Prostate gland (tissue), 2 donors: ENCODE measurements at regions not wholly inside any gene's neighbourhood (a gene's known extent, or its start where the extent isn't known, plus 50 kb on each side); places are given as distances from the start of the nearest gene placed in this dataset.

Experiments used
- DNase-seq: peaks from one replicate; pipeline ENCODE4 v3.0.0-alpha.2; 2019; ENCODE audit warnings: low spot score
- H3K27ac ChIP-seq, 2 donors: fragments of 200-600 bp; sonication (generic); 2 replicates each; pipeline ENCODE4 v1.5.1; 2017 to 2019
- H3K27me3 ChIP-seq: fragments of 200-600 bp; sonication (generic); replicated peaks from 2 replicates; pipeline ENCODE4 v1.5.1; 2019; ENCODE audit not compliant: insufficient read depth
- H3K36me3 ChIP-seq, 2 donors: fragments of 200-600 bp; sonication (generic); 1 replicate in 1 of 2; 2 replicates in 1 of 2; pipeline versions ENCODE4 v1.5.1 to v1.8.1; 2017 to 2019
- H3K4me1 ChIP-seq: fragments of 200-600 bp; sonication (generic); replicated peaks from 2 replicates; pipeline ENCODE4 v1.5.1; 2019
- H3K4me3 ChIP-seq, 2 donors: fragments of 200-600 bp; sonication (generic); 2 replicates each; pipeline ENCODE4 v1.5.1; 2017 to 2019
- H3K9me3 ChIP-seq: fragments of 200-600 bp; sonication (generic); 2 replicates; pipeline ENCODE4 v1.5.1; 2017
- CTCF ChIP-seq, 4 experiments: fragments of 200-600 bp in 2 of 4; fragments of 450-650 bp in 2 of 4; sonication (generic) in 2 of 4; IDR thresholded peaks; 1 replicate in 3 of 4; 2 replicates in 1 of 4; pipeline ENCODE4 v1.5.1; 2016 to 2019; ENCODE audit warnings: antibody characterized with exemption in 4 of 4, mild to moderate bottlenecking in 2 of 4, moderate library complexity in 2 of 4
- POLR2A ChIP-seq: fragments of 450-650 bp; IDR thresholded peaks from one replicate; pipeline ENCODE4 v1.6.1; 2016; ENCODE audit warnings: antibody characterized with exemption, mild to moderate bottlenecking
- POLR2AphosphoS5 ChIP-seq: sonication (generic); formaldehyde crosslinking; IDR thresholded peaks from one replicate; pipeline ENCODE4 v1.6.1; 2017; ENCODE audit warnings: antibody characterized with exemption
- WGBS: methylation state at CpG from one replicate; pipeline ENCODE4 v1.1.5; 2018; 5-methylcytosine and 5-hydroxymethylcytosine counted together
- intact Hi-C: fragments of 100-400 bp; cut with DNase I; formaldehyde crosslinking; loops from one replicate; pipeline ENCODE4 v1.14.2; 2022

DNA sequence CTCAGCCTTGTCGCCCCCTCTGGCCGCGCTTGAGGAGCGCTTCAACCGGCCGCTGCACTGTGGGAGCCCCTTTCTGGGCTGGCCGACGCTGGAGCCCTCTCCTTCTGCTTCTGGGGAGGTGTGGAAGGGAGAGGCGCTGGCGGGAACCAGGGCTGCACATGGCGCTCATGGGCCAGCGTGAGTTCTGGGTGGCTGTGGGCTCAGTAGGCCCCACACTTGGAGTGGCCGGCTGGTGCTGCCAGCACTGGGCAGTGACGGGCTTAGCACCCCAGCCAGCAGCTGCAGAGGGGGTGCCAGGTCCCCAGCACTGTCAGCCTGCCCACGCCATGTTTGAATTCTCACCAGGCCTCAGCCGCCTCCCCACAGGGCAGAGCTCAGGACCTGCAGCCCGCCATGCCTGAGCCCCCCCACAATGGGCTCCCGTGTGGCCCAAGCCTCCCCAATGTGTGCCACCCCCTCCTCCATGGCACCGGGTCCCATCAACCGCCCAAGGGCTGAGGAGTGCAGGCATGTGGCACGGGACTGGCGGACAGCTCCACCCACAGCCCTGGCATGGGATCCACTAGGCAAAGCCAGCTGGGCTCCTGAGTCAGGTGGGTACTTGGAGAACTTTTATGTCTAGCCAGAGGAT is 615.2 kb downstream of the TRIML1 start:
- Histone ChIP-seq H3K36me3 (no peaks in the 10 kb centered on the region), H3K9me3 (no peaks in the 10 kb centered on the region), H3K27me3 (no peaks in the 10 kb centered on the region), H3K27ac (no peak overlapping the region), H3K4me1 (no peaks in the 10 kb centered on the region), H3K4me3 (no peak overlapping the region)
- intact Hi-C loops = no loop called here
- DNase-seq = no peak
- WGBS = 94% methylated on average over 22 of the region's 22 CpGs
- TF ChIP-seq POLR2AphosphoS5 = no peak
- TF ChIP-seq POLR2A = no peak
- TF ChIP-seq CTCF (IDR thresholded peaks at IDR 0.05) = no peak

DNA sequence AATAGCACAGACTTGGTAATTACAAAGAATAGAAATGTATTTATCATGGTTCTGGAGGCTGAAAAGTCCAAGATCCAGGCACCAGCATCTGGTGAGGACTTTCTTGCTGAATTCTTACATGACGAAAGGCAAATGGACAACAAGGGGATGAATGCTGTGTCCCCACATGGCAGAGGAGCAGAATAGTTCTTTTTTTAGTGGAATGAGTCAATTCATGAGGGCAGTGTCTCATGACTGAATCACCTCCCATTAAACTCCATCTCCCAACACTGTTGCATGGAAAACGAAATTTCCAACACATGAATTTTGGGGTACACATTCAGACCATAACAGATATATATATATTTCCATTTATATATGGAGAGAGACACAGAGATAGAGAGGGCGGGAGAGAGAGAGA is 628.3 kb downstream of the TRIML1 start:
- Histone ChIP-seq H3K9me3 (no peaks in the 10 kb centered on the region), H3K4me1 (no peaks in the 10 kb centered on the region), H3K4me3 (no peak overlapping the region), H3K27me3 (no peaks in the 10 kb centered on the region), H3K27ac (no peak overlapping the region), H3K36me3 (no peaks in the 10 kb centered on the region)
- WGBS = 87% methylated on average over 3 of the region's 3 CpGs
- intact Hi-C loops = no loop called here
- DNase-seq = no peak
- TF ChIP-seq CTCF (IDR thresholded peaks at IDR 0.05) (no peak), POLR2A (no peak), POLR2AphosphoS5 (no peak)

GRCh38 chr4:188778905-188779304 is 639.7 kb downstream of the TRIML1 start:
- WGBS = 47% methylated on average over 4 of the region's 4 CpGs
- TF ChIP-seq POLR2AphosphoS5 = no peak
- no peak for TF ChIP-seq CTCF (IDR thresholded peaks at IDR 0.05)
- TF ChIP-seq POLR2A = no peak
- Histone ChIP-seq H3K9me3 (no peaks in the 10 kb centered on the region), H3K36me3 (no peaks in the 10 kb centered on the region), H3K4me1 (no peaks in the 10 kb centered on the region), H3K27me3 (no peaks in the 10 kb centered on the region), H3K4me3 (no peak overlapping the region), H3K27ac (no peak overlapping the region)
- no peak for DNase-seq
- intact Hi-C loops = no loop called here

GRCh38 chr4:188779581-188779980 is 640.3 kb downstream of the TRIML1 start:
- DNase-seq = no peak
- no peaks in the 10 kb centered on the region for H3K4me1 ChIP-seq
- H3K27me3 ChIP-seq = no peaks in the 10 kb centered on the region
- no peak overlapping the region for H3K27ac ChIP-seq
- H3K4me3 ChIP-seq = no peak overlapping the region
- WGBS = 68% methylated on average over 3 of the region's 3 CpGs
- no peaks in the 10 kb centered on the region for H3K36me3 ChIP-seq
- TF ChIP-seq POLR2AphosphoS5 = no peak
- TF ChIP-seq CTCF (IDR thresholded peaks at IDR 0.05) = no peak
- no peak for TF ChIP-seq POLR2A
- intact Hi-C loops = no loop called here
- H3K9me3 ChIP-seq = no peaks in the 10 kb centered on the region

- no peak for DNase-seq
- Histone ChIP-seq H3K27ac (no peak overlapping the region), H3K4me3 (no peak overlapping the region), H3K9me3 (no peaks in the 10 kb centered on the region), H3K27me3 (no peaks in the 10 kb centered on the region), H3K4me1 (no peaks in the 10 kb centered on the region), H3K36me3 (no peaks in the 10 kb centered on the region)
- 76% methylated on average over 5 of the region's 5 CpGs for WGBS
- intact Hi-C loops = no loop called here
- TF ChIP-seq CTCF (IDR thresholded peaks at IDR 0.05) (no peak), POLR2AphosphoS5 (no peak), POLR2A (no peak)
Measured at GRCh38 chr4:188780028-188780427, 640.8 kb downstream of the TRIML1 start.
